ENCODE measurements at regions not wholly inside any gene's neighbourhood (a gene's known extent, or its start where the extent isn't known, plus 50 kb on each side); places are given as distances from the start of the nearest gene placed in this dataset.

- no peak overlapping the region for H3K4me3 ChIP-seq (ENCODE audit: low read length)
- H3K27me3 ChIP-seq (replicated peaks; ENCODE audit: insufficient read depth, low read length), result no peaks in the 10 kb centered on the region
- no peaks in the 10 kb centered on the region for H3F3A ChIP-seq (ENCODE audit: insufficient read depth, low read length)
- TF ChIP-seq EZH2 (optimal IDR thresholded peaks at IDR 0.05; ENCODE audit: low read depth, low read length) (no peak), EZH2phosphoT487 (IDR thresholded peaks at IDR 0.05; ENCODE audit: low read length) (no peak)
- TF ChIP-seq, protein P1, sequence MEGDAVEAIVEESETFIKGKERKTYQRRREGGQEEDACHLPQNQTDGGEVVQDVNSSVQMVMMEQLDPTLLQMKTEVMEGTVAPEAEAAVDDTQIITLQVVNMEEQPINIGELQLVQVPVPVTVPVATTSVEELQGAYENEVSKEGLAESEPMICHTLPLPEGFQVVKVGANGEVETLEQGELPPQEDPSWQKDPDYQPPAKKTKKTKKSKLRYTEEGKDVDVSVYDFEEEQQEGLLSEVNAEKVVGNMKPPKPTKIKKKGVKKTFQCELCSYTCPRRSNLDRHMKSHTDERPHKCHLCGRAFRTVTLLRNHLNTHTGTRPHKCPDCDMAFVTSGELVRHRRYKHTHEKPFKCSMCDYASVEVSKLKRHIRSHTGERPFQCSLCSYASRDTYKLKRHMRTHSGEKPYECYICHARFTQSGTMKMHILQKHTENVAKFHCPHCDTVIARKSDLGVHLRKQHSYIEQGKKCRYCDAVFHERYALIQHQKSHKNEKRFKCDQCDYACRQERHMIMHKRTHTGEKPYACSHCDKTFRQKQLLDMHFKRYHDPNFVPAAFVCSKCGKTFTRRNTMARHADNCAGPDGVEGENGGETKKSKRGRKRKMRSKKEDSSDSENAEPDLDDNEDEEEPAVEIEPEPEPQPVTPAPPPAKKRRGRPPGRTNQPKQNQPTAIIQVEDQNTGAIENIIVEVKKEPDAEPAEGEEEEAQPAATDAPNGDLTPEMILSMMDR (IDR thresholded peaks at IDR 0.05; ENCODE audit: low read length), result no peak
- no peaks in the 10 kb centered on the region for H4K20me1 ChIP-seq (ENCODE audit: insufficient read depth, low read length)
- H3K79me2 ChIP-seq (ENCODE audit: low read length), result no peaks in the 10 kb centered on the region
- H3K36me3 ChIP-seq (replicated peaks; ENCODE audit: insufficient read depth, low read length), result no peaks in the 10 kb centered on the region
- H3K9me2 ChIP-seq (replicated peaks; ENCODE audit: insufficient read depth, low read length), result no peaks in the 10 kb centered on the region
- no peak overlapping the region for H3K4me2 ChIP-seq (ENCODE audit: low read depth, low read length)
- H3K9ac ChIP-seq (ENCODE audit: low read length), result no peak overlapping the region
- DNase-seq, result no peak
- H3K4me1 ChIP-seq (ENCODE audit: low read length), result no peaks in the 10 kb centered on the region
- H2AFZ ChIP-seq (ENCODE audit: low read length), result no peak overlapping the region
- no peaks in the 10 kb centered on the region for H3K9me3 ChIP-seq (replicated peaks; ENCODE audit: insufficient read depth, low read length)
- H3K27ac ChIP-seq (ENCODE audit: low read length), result no peak overlapping the region
These were observed 103.7 kb upstream of the FZD8 start for GRCh38 chr10:35745617-35746403.

- no peak overlapping the region for H2AFZ ChIP-seq (ENCODE audit: low read length)
- TF ChIP-seq EZH2phosphoT487 (IDR thresholded peaks at IDR 0.05; ENCODE audit: low read length) (no peak), EZH2 (optimal IDR thresholded peaks at IDR 0.05; ENCODE audit: low read depth, low read length) (no peak)
- TF ChIP-seq, protein P1 (IDR thresholded peaks at IDR 0.05; ENCODE audit: low read length), result no peak
These were observed 101.8 kb upstream of the FZD8 start for GRCh38 chr10:35743851-35744250.

GRCh38 chr10:35743351-35743750 lies 101.3 kb upstream of the FZD8 start:
- Histone ChIP-seq H3K4me2 (ENCODE audit: low read depth, low read length) (no peak overlapping the region), H3F3A (ENCODE audit: insufficient read depth, low read length) (no peaks in the 10 kb centered on the region), H3K36me3 (replicated peaks; ENCODE audit: insufficient read depth, low read length) (no peaks in the 10 kb centered on the region), H3K9ac (ENCODE audit: low read length) (no peak overlapping the region), H3K9me3 (replicated peaks; ENCODE audit: insufficient read depth, low read length) (no peaks in the 10 kb centered on the region), H3K4me3 (ENCODE audit: low read length) (no peak overlapping the region), H2AFZ (ENCODE audit: low read length) (no peak overlapping the region), H3K4me1 (ENCODE audit: low read length) (no peaks in the 10 kb centered on the region), H3K27ac (ENCODE audit: low read length) (no peak overlapping the region), H3K27me3 (replicated peaks; ENCODE audit: insufficient read depth, low read length) (no peaks in the 10 kb centered on the region), H3K9me2 (replicated peaks; ENCODE audit: insufficient read depth, low read length) (no peaks in the 10 kb centered on the region), H4K20me1 (ENCODE audit: insufficient read depth, low read length) (no peaks in the 10 kb centered on the region), H3K79me2 (ENCODE audit: low read length) (no peaks in the 10 kb centered on the region)
- TF ChIP-seq EZH2phosphoT487 (IDR thresholded peaks at IDR 0.05; ENCODE audit: low read length) (no peak), EZH2 (optimal IDR thresholded peaks at IDR 0.05; ENCODE audit: low read depth, low read length) (no peak)
- TF ChIP-seq, protein P1 (IDR thresholded peaks at IDR 0.05; ENCODE audit: low read length), result no peak
- DNase-seq, result no peak

More at GRCh38 chr10:35743851-35744250, 101.8 kb upstream of the FZD8 start:
- no peaks in the 10 kb centered on the region for H3K79me2 ChIP-seq (ENCODE audit: low read length)
- no peaks in the 10 kb centered on the region for H3F3A ChIP-seq (ENCODE audit: insufficient read depth, low read length)
- no peaks in the 10 kb centered on the region for H3K9me2 ChIP-seq (replicated peaks; ENCODE audit: insufficient read depth, low read length)
- H3K4me1 ChIP-seq (ENCODE audit: low read length), result no peaks in the 10 kb centered on the region
- no peaks in the 10 kb centered on the region for H3K27me3 ChIP-seq (replicated peaks; ENCODE audit: insufficient read depth, low read length)
- no peak overlapping the region for H3K9ac ChIP-seq (ENCODE audit: low read length)
- H3K4me2 ChIP-seq (ENCODE audit: low read depth, low read length), result no peak overlapping the region
- DNase-seq, result no peak
- H3K27ac ChIP-seq (ENCODE audit: low read length), result no peak overlapping the region
- H3K9me3 ChIP-seq (replicated peaks; ENCODE audit: insufficient read depth, low read length), result no peaks in the 10 kb centered on the region
- no peaks in the 10 kb centered on the region for H3K36me3 ChIP-seq (replicated peaks; ENCODE audit: insufficient read depth, low read length)
- no peak overlapping the region for H3K4me3 ChIP-seq (ENCODE audit: low read length)
- H4K20me1 ChIP-seq (ENCODE audit: insufficient read depth, low read length), result no peaks in the 10 kb centered on the region

All from MM.1S (cell line).